PC-3 (cell line): ENCODE measurements at regions not wholly inside any gene's neighbourhood (a gene's known extent, or its start where the extent isn't known, plus 50 kb on each side); places are given as distances from the start of the nearest gene placed in this dataset.

Experiments
- ATAC-seq: fragments of 200-7000 bp; cut with Tn5 transposase; 2 replicates; pipeline ENCODE4 v1.9.1; 2020; ENCODE audit warnings: mild to moderate bottlenecking, moderate library complexity
- BruUV-seq: library from RNA; stranded (reverse); fragments of 400-500 nt; replicated peaks from 2 replicates; lab custom pipeline; 2021; lab: Mats Ljungman, UMichigan
- CTCF ChIA-PET: fragments of 300-600 bp; sonication (Branson Sonifier 250); formaldehyde crosslinking; loops from one replicate; lab custom pipeline; 2022; ENCODE audit warnings: antibody characterized with exemption; lab: Charles Lee
- POLR2A ChIA-PET: fragments of 300-600 bp; sonication (Branson Sonifier 250); formaldehyde crosslinking; loops from one replicate; lab custom pipeline; 2022; ENCODE audit warnings: antibody characterized with exemption; ENCODE audit not compliant: unreplicated experiment; lab: Charles Lee
- DNase-seq: peaks from one replicate; pipeline ENCODE4 v3.0.0-alpha.2; 2015
- H2AFZ ChIP-seq: fragments of 300-600 bp; sonication (generic); 2 replicates; pipeline ENCODE4 v1.6.0; 2016; ENCODE audit warnings: antibody characterized with exemption, low read length
- H3F3A ChIP-seq: fragments of 300-600 bp; sonication (generic); one replicate; pipeline ENCODE4 v1.6.0; 2017; ENCODE audit warnings: antibody characterized with exemption, low read length, control low read depth, mild to moderate bottlenecking; ENCODE audit not compliant: unreplicated experiment
- H3K27ac ChIP-seq: fragments of 300-600 bp; sonication (generic); 2 replicates; pipeline ENCODE4 v1.5.1; 2016; ENCODE audit warnings: mild to moderate bottlenecking, low read length
- H3K27me3 ChIP-seq: fragments of 300-600 bp; sonication (generic); 2 replicates; pipeline ENCODE4 v1.6.1; 2016; ENCODE audit warnings: low read length, mixed read lengths
- H3K36me3 ChIP-seq: fragments of 300-600 bp; sonication (generic); 2 replicates; pipeline ENCODE4 v1.6.1; 2016; ENCODE audit warnings: low read depth, mixed run types, low read length, mixed read lengths
- H3K4me1 ChIP-seq: fragments of 300-600 bp; sonication (generic); 2 replicates; pipeline ENCODE4 v1.5.1; 2016; ENCODE audit warnings: low read length; ENCODE audit not compliant: insufficient read depth
- H3K4me2 ChIP-seq: fragments of 300-600 bp; sonication (generic); 2 replicates; pipeline ENCODE4 v1.6.0; 2016; ENCODE audit warnings: low read length
- H3K4me3 ChIP-seq: fragments of 300-600 bp; sonication (generic); 2 replicates; pipeline ENCODE4 v1.5.1; 2016; ENCODE audit warnings: mild to moderate bottlenecking, low read length, mixed read lengths
- H3K79me2 ChIP-seq: fragments of 300-600 bp; sonication (generic); 2 replicates; pipeline ENCODE4 v1.6.1; 2017; ENCODE audit warnings: low read length, mixed read lengths
- H3K9ac ChIP-seq: fragments of 300-600 bp; sonication (generic); 2 replicates; pipeline ENCODE4 v1.6.0; 2016; ENCODE audit warnings: mild to moderate bottlenecking, low read length
- H3K9me2 ChIP-seq: fragments of 300-600 bp; sonication (generic); replicated peaks from 2 replicates; pipeline ENCODE4 v1.6.1; 2016; ENCODE audit warnings: mixed run types, low read length, mixed read lengths
- H3K9me3 ChIP-seq: fragments of 300-600 bp; sonication (generic); 2 replicates; pipeline ENCODE4 v1.6.1; 2016; ENCODE audit warnings: low read length, mixed read lengths
- H4K20me1 ChIP-seq: fragments of 300-600 bp; sonication (generic); 2 replicates; pipeline ENCODE4 v1.6.1; 2016; ENCODE audit warnings: low read length, mixed read lengths
- EZH2 ChIP-seq: fragments of 300-600 bp; sonication (generic); IDR thresholded peaks from one replicate; pipeline ENCODE4 v1.6.1; 2017; ENCODE audit warnings: antibody characterized with exemption, mild to moderate bottlenecking, low read length; ENCODE audit not compliant: unreplicated experiment
- EZH2phosphoT487 ChIP-seq: fragments of 300-600 bp; sonication (generic); IDR thresholded peaks from 2 replicates; pipeline ENCODE4 v1.6.1; 2018; ENCODE audit warnings: mild to moderate bottlenecking, antibody characterized with exemption, low read length, borderline replicate concordance
- intact Hi-C: fragments of 100-400 bp; cut with micrococcal nuclease; formaldehyde crosslinking; loops from 2 replicates; pipeline ENCODE4 v1.9.0; 2023
- TF ChIP-seq, protein P1 (sequence below): fragments of 300-600 bp; sonication (generic); conservative IDR thresholded peaks from 2 replicates; pipeline ENCODE4 v1.5.1; 2017; ENCODE audit warnings: antibody characterized with exemption, low read depth, mild to moderate bottlenecking, low read length

DNA sequence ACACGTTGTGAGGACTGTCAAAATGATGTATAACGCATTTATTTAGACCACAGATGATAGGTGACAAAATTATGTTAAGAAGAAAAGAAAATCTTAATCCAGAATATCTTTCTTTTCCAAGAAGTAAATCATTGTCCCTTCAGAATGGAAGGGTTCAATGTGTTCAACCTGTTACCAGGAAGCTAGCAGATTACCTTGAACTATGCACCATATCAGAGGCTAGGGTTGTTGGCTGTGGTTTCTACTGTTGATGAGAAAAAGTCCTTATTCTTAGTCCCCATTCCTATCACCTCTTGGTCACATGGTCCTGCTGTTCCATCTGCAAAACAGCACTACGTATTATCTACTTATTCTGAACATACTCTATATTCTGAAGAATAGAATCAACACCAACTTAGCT lies 339.5 kb upstream of the CADM1 start:
- H3K9ac ChIP-seq: no peak overlapping the region
- TF ChIP-seq, protein P1, sequence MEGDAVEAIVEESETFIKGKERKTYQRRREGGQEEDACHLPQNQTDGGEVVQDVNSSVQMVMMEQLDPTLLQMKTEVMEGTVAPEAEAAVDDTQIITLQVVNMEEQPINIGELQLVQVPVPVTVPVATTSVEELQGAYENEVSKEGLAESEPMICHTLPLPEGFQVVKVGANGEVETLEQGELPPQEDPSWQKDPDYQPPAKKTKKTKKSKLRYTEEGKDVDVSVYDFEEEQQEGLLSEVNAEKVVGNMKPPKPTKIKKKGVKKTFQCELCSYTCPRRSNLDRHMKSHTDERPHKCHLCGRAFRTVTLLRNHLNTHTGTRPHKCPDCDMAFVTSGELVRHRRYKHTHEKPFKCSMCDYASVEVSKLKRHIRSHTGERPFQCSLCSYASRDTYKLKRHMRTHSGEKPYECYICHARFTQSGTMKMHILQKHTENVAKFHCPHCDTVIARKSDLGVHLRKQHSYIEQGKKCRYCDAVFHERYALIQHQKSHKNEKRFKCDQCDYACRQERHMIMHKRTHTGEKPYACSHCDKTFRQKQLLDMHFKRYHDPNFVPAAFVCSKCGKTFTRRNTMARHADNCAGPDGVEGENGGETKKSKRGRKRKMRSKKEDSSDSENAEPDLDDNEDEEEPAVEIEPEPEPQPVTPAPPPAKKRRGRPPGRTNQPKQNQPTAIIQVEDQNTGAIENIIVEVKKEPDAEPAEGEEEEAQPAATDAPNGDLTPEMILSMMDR: no peak
- TF ChIP-seq EZH2 (no peak), EZH2phosphoT487 (no peak)
- H3K9me3 ChIP-seq: peaks cover 40% of the 10 kb centered on the region
- H3K36me3 ChIP-seq: no peaks in the 10 kb centered on the region
- intact Hi-C loops: no loop called here
- H3F3A ChIP-seq: no peaks in the 10 kb centered on the region
- H3K4me1 ChIP-seq: no peaks in the 10 kb centered on the region
- H4K20me1 ChIP-seq: no peaks in the 10 kb centered on the region
- H3K9me2 ChIP-seq: no peaks in the 10 kb centered on the region
- no peak overlapping the region for H3K4me3 ChIP-seq
- no peak for ATAC-seq
- H2AFZ ChIP-seq: no peak overlapping the region
- no peak overlapping the region for H3K4me2 ChIP-seq
- no peak for DNase-seq
- ChIA-PET POLR2A (no interaction called here), CTCF (no interaction called here)
- H3K79me2 ChIP-seq: no peaks in the 10 kb centered on the region
- H3K27ac ChIP-seq: no peak overlapping the region
- H3K27me3 ChIP-seq: no peaks in the 10 kb centered on the region
- BruUV-seq: no TSS peak

DNA sequence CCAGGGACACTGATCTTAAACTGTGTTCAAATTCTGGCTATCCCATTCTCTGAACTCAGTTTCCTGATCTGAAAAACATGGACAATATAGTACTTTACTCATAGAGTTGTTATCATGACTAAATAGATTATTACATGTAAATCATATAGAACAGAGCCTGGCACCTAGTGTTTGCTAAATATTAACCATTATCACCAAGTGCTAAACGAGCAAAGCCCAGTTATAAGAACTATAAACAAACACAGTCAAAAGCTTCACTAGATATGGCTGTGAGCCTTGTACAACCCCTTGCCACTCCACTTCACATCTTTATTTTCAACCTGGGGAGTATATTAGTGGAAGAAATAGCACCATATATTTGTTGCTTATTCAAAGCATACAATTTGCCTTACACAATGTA lies 338.9 kb upstream of the CADM1 start:
- intact Hi-C loops: no loop called here

DNA sequence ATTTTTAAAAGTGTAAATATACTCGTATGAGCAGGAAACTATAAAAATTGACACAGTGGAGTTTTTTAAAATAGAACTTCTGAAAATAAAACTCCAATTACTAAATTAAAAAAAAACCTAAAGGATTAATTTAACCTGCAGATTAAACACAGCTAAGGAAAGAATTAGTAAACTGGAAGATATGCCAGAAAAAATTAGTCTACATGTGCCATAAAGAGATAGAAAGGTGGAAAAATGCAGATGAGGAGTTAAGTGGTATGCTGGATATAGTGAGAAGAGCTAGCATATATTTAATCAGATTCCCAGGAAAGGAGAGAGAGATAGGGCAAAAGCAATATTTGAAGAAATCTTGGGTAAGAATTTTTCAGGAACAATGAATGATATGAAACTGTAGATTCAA lies 315.8 kb upstream of the CADM1 start:
- no peaks in the 10 kb centered on the region for H3K9me2 ChIP-seq
- H3K9me3 ChIP-seq: peaks cover 37% of the 10 kb centered on the region
- intact Hi-C loops: no loop called here
- H3K4me2 ChIP-seq: no peak overlapping the region
- H3K4me3 ChIP-seq: no peak overlapping the region
- no peak overlapping the region for H2AFZ ChIP-seq
- H4K20me1 ChIP-seq: no peaks in the 10 kb centered on the region
- ATAC-seq: no peak
- H3K9ac ChIP-seq: no peak overlapping the region
- H3K27me3 ChIP-seq: no peaks in the 10 kb centered on the region
- H3K4me1 ChIP-seq: no peaks in the 10 kb centered on the region
- H3K79me2 ChIP-seq: no peaks in the 10 kb centered on the region
- TF ChIP-seq, protein P1: no peak
- TF ChIP-seq EZH2 (no peak), EZH2phosphoT487 (no peak)
- BruUV-seq: no TSS peak
- CTCF ChIA-PET: no interaction called here
- no peaks in the 10 kb centered on the region for H3F3A ChIP-seq
- H3K36me3 ChIP-seq: no peaks in the 10 kb centered on the region
- no peak for DNase-seq
- no peak overlapping the region for H3K27ac ChIP-seq
- POLR2A ChIA-PET: no interaction called here

More for the DNA sequence above, 338.9 kb upstream of the CADM1 start:
- no peak for ATAC-seq
- POLR2A ChIA-PET: no interaction called here
- no TSS peak for BruUV-seq
- CTCF ChIA-PET: no interaction called here
- Histone ChIP-seq H3K4me2 (no peak overlapping the region), H3K4me3 (no peak overlapping the region), H3K9ac (no peak overlapping the region), H3K9me2 (no peaks in the 10 kb centered on the region), H2AFZ (no peak overlapping the region), H3K9me3 (peaks cover 40% of the 10 kb centered on the region), H3K36me3 (no peaks in the 10 kb centered on the region), H3K4me1 (no peaks in the 10 kb centered on the region), H3F3A (no peaks in the 10 kb centered on the region), H3K79me2 (no peaks in the 10 kb centered on the region), H3K27ac (no peak overlapping the region), H4K20me1 (no peaks in the 10 kb centered on the region), H3K27me3 (no peaks in the 10 kb centered on the region)
- DNase-seq: no peak
- TF ChIP-seq, protein P1: no peak
